SK-N-SH (cell line): ENCODE measurements at regions not wholly inside any gene's neighbourhood (a gene's known extent, or its start where the extent isn't known, plus 50 kb on each side); places are given as distances from the start of the nearest gene placed in this dataset.

ENCODE experiments used
- CTCF ChIA-PET: fragments of 300-600, 350-600 bp; formaldehyde crosslinking; extraction: SDS; loops from one replicate; lab custom pipeline; 2021; lab: Yijun Ruan, JAX
- POLR2A ChIA-PET: fragments of 350-600 bp; sonication (Branson Sonifier 250); formaldehyde crosslinking; extraction: SDS; loops from one replicate; lab custom pipeline; 2020; ENCODE audit warnings: antibody characterized with exemption, inconsistent platforms; lab: Yijun Ruan, JAX
- DNase-seq: peaks from one replicate; pipeline ENCODE4 v3.0.0; 2012
- H2AFZ ChIP-seq: fragments of 200-600 bp; sonication (generic); 2 replicates; pipeline ENCODE4 v1.8.1; 2016; ENCODE audit warnings: antibody characterized with exemption, mild to moderate bottlenecking, low read depth
- H3F3A ChIP-seq: fragments of 200-600 bp; sonication (generic); replicated peaks from 2 replicates; pipeline ENCODE3; 2016; ENCODE audit warnings: antibody characterized with exemption, mild to moderate bottlenecking; ENCODE audit not compliant: insufficient read depth
- H3K27ac ChIP-seq, 2 experiments: fragments of 200-500 bp in 1 of 2; fragments of 200-600 bp in 1 of 2; sonication (Bioruptor generic) in 1 of 2; sonication (generic), shearing (Covaris generic) in 1 of 2; 2 replicates each; pipeline versions ENCODE4 v1.5.1 to v1.6.1; 2014 to 2016; ENCODE audit warnings: low read depth in 2 of 2, inconsistent platforms in 1 of 2, low read length in 1 of 2, mild to moderate bottlenecking in 1 of 2, mixed read lengths in 1 of 2
- H3K27me3 ChIP-seq: fragments of 200-600 bp; sonication (generic), shearing (Covaris generic); 2 replicates; pipeline ENCODE4 v1.6.1; 2016; ENCODE audit warnings: mixed run types; ENCODE audit not compliant: insufficient read depth
- H3K36me3 ChIP-seq, 2 experiments: fragments of 200-500 bp in 1 of 2; fragments of 200-600 bp in 1 of 2; sonication (Bioruptor generic) in 1 of 2; sonication (generic) in 1 of 2; replicated peaks in 1 of 2; 2 replicates each; pipeline versions ENCODE3 to v1.5.1; 2014 to 2016; ENCODE audit warnings: low read length in 1 of 2, mild to moderate bottlenecking in 1 of 2; ENCODE audit not compliant: insufficient read depth in 2 of 2, control insufficient read depth in 1 of 2
- H3K4me1 ChIP-seq, 2 experiments: fragments of 200-500 bp in 1 of 2; fragments of 200-600 bp in 1 of 2; sonication (Bioruptor generic) in 1 of 2; sonication (generic), shearing (Covaris generic) in 1 of 2; 2 replicates each; pipeline versions ENCODE4 v1.5.1 to v1.6.1; 2014 to 2016; ENCODE audit warnings: low read depth in 1 of 2, low read length in 1 of 2, mixed run types in 1 of 2; ENCODE audit not compliant: insufficient read depth in 2 of 2, control insufficient read depth in 1 of 2
- H3K4me2 ChIP-seq: fragments of 200-600 bp; sonication (generic), shearing (Covaris generic); 2 replicates; pipeline ENCODE4 v1.6.1; 2017; ENCODE audit warnings: mixed run types
- H3K4me3 ChIP-seq, 2 experiments: fragments of 200-500 bp in 1 of 2; fragments of 200-600 bp in 1 of 2; sonication (Bioruptor generic) in 1 of 2; sonication (generic), shearing (Covaris generic) in 1 of 2; 2 replicates each; pipeline versions ENCODE4 v1.5.1 to v1.8.1; 2014 to 2016; ENCODE audit warnings: low read depth in 2 of 2, inconsistent platforms in 1 of 2, low read length in 1 of 2, mild to moderate bottlenecking in 1 of 2, mixed read lengths in 1 of 2, moderate library complexity in 1 of 2
- H3K79me2 ChIP-seq: fragments of 200-600 bp; sonication (generic); 2 replicates; pipeline ENCODE4 v1.8.1; 2017; ENCODE audit warnings: mild to moderate bottlenecking; ENCODE audit not compliant: insufficient read depth
- H3K9ac ChIP-seq: fragments of 200-600 bp; sonication (generic); 2 replicates; pipeline ENCODE4 v1.6.1; 2017; ENCODE audit warnings: mixed run types
- H3K9me2 ChIP-seq: fragments of 200-600 bp; sonication (generic); 2 replicates; pipeline ENCODE4 v1.6.1; 2017; ENCODE audit warnings: mixed run types
- H3K9me3 ChIP-seq: fragments of 200-600 bp; sonication (generic); 2 replicates; pipeline ENCODE4 v1.6.1; 2017; ENCODE audit warnings: mixed run types, mild to moderate bottlenecking, moderate library complexity
- H4K20me1 ChIP-seq: fragments of 200-600 bp; sonication (generic); 2 replicates; pipeline ENCODE4 v1.6.1; 2017; ENCODE audit warnings: mild to moderate bottlenecking, mixed run types; ENCODE audit not compliant: insufficient read depth
- ELF1 ChIP-seq: IDR thresholded peaks from 2 replicates; pipeline ENCODE4 v1.4.0; 2012
- FOSL2 ChIP-seq: IDR thresholded peaks from 2 replicates; pipeline ENCODE4 v1.4.0; 2012; ENCODE audit warnings: low read depth, mild to moderate bottlenecking, moderate library complexity, borderline replicate concordance
- FOXM1 ChIP-seq: IDR thresholded peaks from 2 replicates; pipeline ENCODE4 v1.4.0; 2012; ENCODE audit warnings: low read depth, mild to moderate bottlenecking
- GABPA ChIP-seq: IDR thresholded peaks from 2 replicates; pipeline ENCODE4 v1.4.0; 2012; ENCODE audit warnings: low read depth, mild to moderate bottlenecking
- GATA2 ChIP-seq: sonication (generic); formaldehyde crosslinking; IDR thresholded peaks from 2 replicates; pipeline ENCODE4 v1.5.0; 2020; ENCODE audit warnings: mild to moderate bottlenecking, missing genetic modification reagents
- JUND ChIP-seq: IDR thresholded peaks from 2 replicates; pipeline ENCODE4 v1.4.0; 2012
- MXI1 ChIP-seq: IDR thresholded peaks from 2 replicates; pipeline ENCODE4 v1.6.1; 2012; ENCODE audit warnings: mild to moderate bottlenecking, low read depth, low read length, improper control_type of control experiment
- NRF1 ChIP-seq: IDR thresholded peaks from 2 replicates; pipeline ENCODE4 v1.6.1; 2012; ENCODE audit warnings: low read depth, mild to moderate bottlenecking, low read length
- POLR2AphosphoS5 ChIP-seq: IDR thresholded peaks from 2 replicates; pipeline ENCODE4 v1.6.1; 2012; ENCODE audit warnings: low read depth, low read length
- RXRA ChIP-seq: IDR thresholded peaks from 2 replicates; pipeline ENCODE4 v1.4.0; 2012; ENCODE audit warnings: low read depth, mild to moderate bottlenecking, borderline replicate concordance
- SMC3 ChIP-seq: IDR thresholded peaks from 2 replicates; pipeline ENCODE4 v1.6.1; 2012; ENCODE audit warnings: low read depth, low read length, improper control_type of control experiment
- TAF1 ChIP-seq: IDR thresholded peaks from 2 replicates; pipeline ENCODE4 v1.6.1; 2012; ENCODE audit warnings: low read depth, mild to moderate bottlenecking, low read length, moderate library complexity, borderline replicate concordance
- YY1 ChIP-seq: IDR thresholded peaks from 2 replicates; pipeline ENCODE4 v1.4.0; 2012; ENCODE audit warnings: low read depth, mild to moderate bottlenecking
- WGBS: methylation state at CpG from one replicate; pipeline ENCODE4 v1.1.6; 2017; ENCODE audit warnings: low lambda C conversion rate; 5-methylcytosine and 5-hydroxymethylcytosine counted together
- TF ChIP-seq, protein P1 (sequence below): IDR thresholded peaks from 2 replicates; pipeline ENCODE4 v1.4.0; 2012; ENCODE audit warnings: low read depth, borderline replicate concordance
- TF ChIP-seq, protein P2 (sequence below): fragments of 150-350 bp; IDR thresholded peaks from 2 replicates; pipeline ENCODE4 v1.6.1; 2016; ENCODE audit warnings: mild to moderate bottlenecking, low read depth, low read length
- TF ChIP-seq, protein P3 (sequence below): IDR thresholded peaks from 2 replicates; pipeline ENCODE4 v1.6.1; 2012; ENCODE audit warnings: mild to moderate bottlenecking, low read depth, low read length, moderate library complexity

DNA sequence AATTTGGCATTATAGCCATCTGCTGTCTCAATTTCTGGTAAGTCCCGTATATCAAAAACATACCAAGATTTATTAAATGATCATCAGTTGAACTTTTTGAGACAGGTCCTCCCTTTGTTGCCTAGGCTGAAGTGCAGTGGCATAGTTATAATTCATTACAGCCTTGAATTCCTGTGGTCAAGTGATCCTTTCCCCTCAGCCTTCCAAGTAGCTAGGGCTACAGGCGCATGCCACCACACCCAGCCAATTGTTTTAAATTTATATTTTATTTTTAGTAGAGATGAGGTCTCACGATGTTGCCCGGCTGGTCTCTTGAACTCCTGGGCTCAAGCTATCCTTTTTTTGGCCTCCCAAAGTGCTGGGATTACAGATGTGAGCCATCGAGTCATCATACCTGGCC lies 418.9 kb downstream of the ARHGEF28 start:
- H3K4me3 ChIP-seq = no peak overlapping the region
- no peaks in the 10 kb centered on the region for H3K9me3 ChIP-seq
- H3K4me1 ChIP-seq = peaks cover 6 to 11% of the 10 kb centered on the region in 2 experiments; a peak in 3 of 4 replicates
- no peaks in the 10 kb centered on the region for H3K79me2 ChIP-seq
- no peaks in the 10 kb centered on the region for H3K27me3 ChIP-seq
- peaks cover 6% of the 10 kb centered on the region for H3F3A ChIP-seq
- ChIA-PET CTCF (interaction anchor here (2.1 kb wide), 1 partner anchor 10 kb away, joined by 8 read pairs; no protein-coding TSS in a partner anchor), POLR2A (no interaction called here)
- H4K20me1 ChIP-seq = no peaks in the 10 kb centered on the region
- H3K9me2 ChIP-seq = no peaks in the 10 kb centered on the region
- no peak overlapping the region for H3K9ac ChIP-seq
- no peak overlapping the region for H3K27ac ChIP-seq
- DNase-seq = no peak
- no peak overlapping the region for H3K4me2 ChIP-seq
- H3K36me3 ChIP-seq = no peaks in the 10 kb centered on the region
- WGBS = 88% methylated on average over 5 of the region's 5 CpGs
- no peak overlapping the region for H2AFZ ChIP-seq
- TF ChIP-seq FOXM1 (no peak), MXI1 (no peak), ELF1 (no peak), GABPA (no peak), POLR2AphosphoS5 (no peak), YY1 (no peak), TAF1 (no peak), GATA2 (no peak), RXRA (no peak), JUND (no peak), SMC3 (no peak)
- TF ChIP-seq, protein P1, sequence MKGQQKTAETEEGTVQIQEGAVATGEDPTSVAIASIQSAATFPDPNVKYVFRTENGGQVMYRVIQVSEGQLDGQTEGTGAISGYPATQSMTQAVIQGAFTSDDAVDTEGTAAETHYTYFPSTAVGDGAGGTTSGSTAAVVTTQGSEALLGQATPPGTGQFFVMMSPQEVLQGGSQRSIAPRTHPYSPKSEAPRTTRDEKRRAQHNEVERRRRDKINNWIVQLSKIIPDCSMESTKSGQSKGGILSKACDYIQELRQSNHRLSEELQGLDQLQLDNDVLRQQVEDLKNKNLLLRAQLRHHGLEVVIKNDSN = no peak
- TF ChIP-seq, protein P2, sequence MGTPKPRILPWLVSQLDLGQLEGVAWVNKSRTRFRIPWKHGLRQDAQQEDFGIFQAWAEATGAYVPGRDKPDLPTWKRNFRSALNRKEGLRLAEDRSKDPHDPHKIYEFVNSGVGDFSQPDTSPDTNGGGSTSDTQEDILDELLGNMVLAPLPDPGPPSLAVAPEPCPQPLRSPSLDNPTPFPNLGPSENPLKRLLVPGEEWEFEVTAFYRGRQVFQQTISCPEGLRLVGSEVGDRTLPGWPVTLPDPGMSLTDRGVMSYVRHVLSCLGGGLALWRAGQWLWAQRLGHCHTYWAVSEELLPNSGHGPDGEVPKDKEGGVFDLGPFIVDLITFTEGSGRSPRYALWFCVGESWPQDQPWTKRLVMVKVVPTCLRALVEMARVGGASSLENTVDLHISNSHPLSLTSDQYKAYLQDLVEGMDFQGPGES = no peak

DNA sequence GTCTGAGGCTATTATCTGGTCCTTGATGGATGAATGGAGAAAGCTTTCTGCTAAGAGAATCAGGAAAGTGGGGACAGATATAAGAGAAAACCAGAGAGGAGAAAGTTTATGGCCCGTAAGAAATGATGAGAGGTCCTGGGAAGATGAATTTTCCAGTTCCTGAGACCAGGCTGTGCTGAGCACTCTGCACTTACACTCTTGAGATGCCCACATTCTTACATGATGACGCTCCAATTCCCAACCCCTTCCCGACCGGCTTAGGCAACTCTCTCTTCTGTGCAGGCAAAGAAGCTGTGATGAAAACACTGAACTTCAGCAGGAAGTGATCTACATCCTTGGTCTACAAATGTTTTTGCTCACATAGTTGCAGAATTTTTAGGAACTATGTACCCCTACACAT lies 417.0 kb downstream of the ARHGEF28 start:
- Histone ChIP-seq H3K27me3 (no peaks in the 10 kb centered on the region), H3K4me2 (no peak overlapping the region), H3K4me3 (no peak overlapping the region), H3K79me2 (no peaks in the 10 kb centered on the region), H3K9me3 (no peaks in the 10 kb centered on the region), H3K9ac (no peak overlapping the region), H3K4me1 (peaks cover 9 to 17% of the 10 kb centered on the region in 2 experiments; a peak in 3 of 4 replicates), H3K9me2 (no peaks in the 10 kb centered on the region), H4K20me1 (no peaks in the 10 kb centered on the region), H3K36me3 (no peaks in the 10 kb centered on the region), H3F3A (peaks cover 14% of the 10 kb centered on the region)
- 61% methylated on average over 4 of the region's 4 CpGs for WGBS
- DNase-seq = no peak
- POLR2A ChIA-PET = interaction anchor here (0.6 kb wide), 1 partner anchor 33 kb away, joined by 3 read pairs; no protein-coding TSS in a partner anchor
- CTCF ChIA-PET = no interaction called here
- TF ChIP-seq RXRA = no peak
- no peak for TF ChIP-seq NRF1
- TF ChIP-seq JUND = peak; percentile 37
- TF ChIP-seq, protein P3, sequence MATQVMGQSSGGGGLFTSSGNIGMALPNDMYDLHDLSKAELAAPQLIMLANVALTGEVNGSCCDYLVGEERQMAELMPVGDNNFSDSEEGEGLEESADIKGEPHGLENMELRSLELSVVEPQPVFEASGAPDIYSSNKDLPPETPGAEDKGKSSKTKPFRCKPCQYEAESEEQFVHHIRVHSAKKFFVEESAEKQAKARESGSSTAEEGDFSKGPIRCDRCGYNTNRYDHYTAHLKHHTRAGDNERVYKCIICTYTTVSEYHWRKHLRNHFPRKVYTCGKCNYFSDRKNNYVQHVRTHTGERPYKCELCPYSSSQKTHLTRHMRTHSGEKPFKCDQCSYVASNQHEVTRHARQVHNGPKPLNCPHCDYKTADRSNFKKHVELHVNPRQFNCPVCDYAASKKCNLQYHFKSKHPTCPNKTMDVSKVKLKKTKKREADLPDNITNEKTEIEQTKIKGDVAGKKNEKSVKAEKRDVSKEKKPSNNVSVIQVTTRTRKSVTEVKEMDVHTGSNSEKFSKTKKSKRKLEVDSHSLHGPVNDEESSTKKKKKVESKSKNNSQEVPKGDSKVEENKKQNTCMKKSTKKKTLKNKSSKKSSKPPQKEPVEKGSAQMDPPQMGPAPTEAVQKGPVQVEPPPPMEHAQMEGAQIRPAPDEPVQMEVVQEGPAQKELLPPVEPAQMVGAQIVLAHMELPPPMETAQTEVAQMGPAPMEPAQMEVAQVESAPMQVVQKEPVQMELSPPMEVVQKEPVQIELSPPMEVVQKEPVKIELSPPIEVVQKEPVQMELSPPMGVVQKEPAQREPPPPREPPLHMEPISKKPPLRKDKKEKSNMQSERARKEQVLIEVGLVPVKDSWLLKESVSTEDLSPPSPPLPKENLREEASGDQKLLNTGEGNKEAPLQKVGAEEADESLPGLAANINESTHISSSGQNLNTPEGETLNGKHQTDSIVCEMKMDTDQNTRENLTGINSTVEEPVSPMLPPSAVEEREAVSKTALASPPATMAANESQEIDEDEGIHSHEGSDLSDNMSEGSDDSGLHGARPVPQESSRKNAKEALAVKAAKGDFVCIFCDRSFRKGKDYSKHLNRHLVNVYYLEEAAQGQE = no peak
- TF ChIP-seq FOSL2 = peak; percentile 9; the same call in 1 of the 2 replicates
- TF ChIP-seq, all 33 proteins: peak for 2
- peak overlapping the region in 1 of 2 experiments; percentile 43; a peak in 2 of 4 replicates for H3K27ac ChIP-seq
- H2AFZ ChIP-seq = no peak overlapping the region
